B cell (primary cell): ENCODE measurements at regions not wholly inside any gene's neighbourhood (a gene's known extent, or its start where the extent isn't known, plus 50 kb on each side); places are given as distances from the start of the nearest gene placed in this dataset.

ENCODE experiments used
- ATAC-seq: fragments of 200-7000 bp; cut with Tn5 transposase; one replicate; pipeline ENCODE4 v1.10.0; 2021; ENCODE audit warnings: low read depth, mild to moderate bottlenecking, moderate number of reproducible peaks, moderate library complexity
- CTCF ChIA-PET: fragments of 350-600 bp; sonication (Branson Sonifier 250); formaldehyde crosslinking; loops from one replicate; lab custom pipeline; 2021; ENCODE audit warnings: antibody characterized with exemption, inconsistent platforms; lab: Charles Lee
- POLR2A ChIA-PET: fragments of 350-600 bp; sonication (Branson Sonifier 250); formaldehyde crosslinking; loops from one replicate; lab custom pipeline; 2021; ENCODE audit warnings: antibody characterized with exemption; lab: Charles Lee
- DNase-seq: peaks from one replicate; pipeline ENCODE4 v3.0.0; 2013
- H2AFZ ChIP-seq: 2 replicates; pipeline ENCODE4 v1.6.1; 2012; ENCODE audit warnings: mild to moderate bottlenecking, low read depth, low read length; ENCODE audit not compliant: insufficient read depth, poor library complexity, severe bottlenecking
- H3K27ac ChIP-seq, 2 donors: 1 replicate in 1 of 2; 2 replicates in 1 of 2; pipeline ENCODE4 v1.5.1; 2012 to 2013; ENCODE audit warnings: low read length in 2 of 2, mild to moderate bottlenecking in 2 of 2, moderate library complexity in 1 of 2
- H3K27me3 ChIP-seq, 4 experiments: fragments of 200-600 bp in 1 of 4; sonication (generic) in 1 of 4; replicated peaks in 1 of 4; 1 replicate in 2 of 4; 2 replicates in 2 of 4; pipeline versions ENCODE4 v1.6.1 to v1.7.0; 2013 to 2016; ENCODE audit warnings: low read length in 3 of 4, mild to moderate bottlenecking in 2 of 4, mixed read lengths in 1 of 4, moderate library complexity in 1 of 4; ENCODE audit not compliant: insufficient read depth in 4 of 4, control insufficient read depth in 3 of 4; ENCODE audit errors: control extremely low read depth in 1 of 4
- H3K36me3 ChIP-seq, 2 experiments: replicated peaks in 1 of 2; 1 replicate in 1 of 2; 2 replicates in 1 of 2; pipeline versions ENCODE4 v1.6.1 to v1.7.1; 2013; ENCODE audit warnings: low read length in 1 of 2; ENCODE audit not compliant: insufficient read depth in 2 of 2, control insufficient read depth in 1 of 2; ENCODE audit errors: control extremely low read depth in 1 of 2, extremely low read depth in 1 of 2
- H3K4me1 ChIP-seq, 2 donors: fragments of 200-600 bp in 1 of 2; sonication (generic) in 1 of 2; 1 replicate in 1 of 2; 2 replicates in 1 of 2; pipeline versions ENCODE4 v1.5.1 to v1.6.1; 2013 to 2017; ENCODE audit warnings: low read length in 2 of 2; ENCODE audit not compliant: control insufficient read depth in 2 of 2, insufficient read depth in 2 of 2
- H3K4me2 ChIP-seq: replicated peaks from 2 replicates; pipeline ENCODE3; 2012; ENCODE audit warnings: mild to moderate bottlenecking, low read depth, low read length; ENCODE audit not compliant: poor library complexity, severe bottlenecking
- H3K4me3 ChIP-seq, 5 experiments: fragments of 200-600 bp in 1 of 5; sonication (generic) in 1 of 5; 1 replicate in 3 of 5; 2 replicates in 2 of 5; pipeline versions ENCODE4 v1.5.1 to v1.7.0; 2011 to 2016; ENCODE audit warnings: low read length in 4 of 5, mild to moderate bottlenecking in 4 of 5, low read depth in 2 of 5, control low read depth in 1 of 5, moderate library complexity in 1 of 5; ENCODE audit not compliant: insufficient read depth in 1 of 5; ENCODE audit errors: control extremely low read depth in 1 of 5, extremely low read depth in 1 of 5
- H3K79me2 ChIP-seq: fragments of 200-600 bp; sonication (generic); one replicate; pipeline ENCODE4 v1.6.0; 2016; ENCODE audit warnings: low read length; ENCODE audit not compliant: control insufficient read depth, insufficient read depth
- H3K9ac ChIP-seq: fragments of 200-600 bp; sonication (generic); 2 replicates; pipeline ENCODE4 v1.6.1; 2017; ENCODE audit warnings: mild to moderate bottlenecking, low read length, moderate library complexity
- H3K9me3 ChIP-seq, 3 donors: one replicate each; pipeline versions ENCODE4 v1.6.1 to v1.7.1; 2013; ENCODE audit warnings: low read length in 2 of 3; ENCODE audit not compliant: control insufficient read depth in 2 of 3, insufficient read depth in 1 of 3; ENCODE audit errors: control extremely low read depth in 1 of 3
- H4K20me1 ChIP-seq: 2 replicates; pipeline ENCODE4 v1.6.0; 2012; ENCODE audit warnings: mild to moderate bottlenecking, low read length; ENCODE audit not compliant: insufficient read depth, control insufficient read depth, poor library complexity, severe bottlenecking
- H3K27ac Mint-ChIP-seq: one replicate; pipeline ENCODE4 v1.8.0; 2021; ENCODE audit warnings: mixed read lengths
- H3K27me3 Mint-ChIP-seq: one replicate; pipeline ENCODE4 v1.8.0; 2021; ENCODE audit warnings: mixed read lengths
- H3K4me1 Mint-ChIP-seq: one replicate; pipeline ENCODE4 v1.8.0; 2021; ENCODE audit warnings: mixed read lengths
- H3K4me3 Mint-ChIP-seq: one replicate; pipeline ENCODE4 v1.8.0; 2021; ENCODE audit warnings: mixed read lengths
- H3K9me3 Mint-ChIP-seq: one replicate; pipeline ENCODE4 v1.8.0; 2022; ENCODE audit warnings: mixed read lengths; ENCODE audit not compliant: insufficient read depth
- CTCF ChIP-seq: fragments of 200-600 bp; IDR thresholded peaks from one replicate; pipeline ENCODE4 v1.8.0; 2022; ENCODE audit warnings: antibody characterized with exemption, mild to moderate bottlenecking
- EZH2 ChIP-seq: IDR thresholded peaks from 2 replicates; pipeline ENCODE4 v1.6.1; 2012; ENCODE audit warnings: borderline replicate concordance, low read depth, mild to moderate bottlenecking, moderate library complexity, low read length; ENCODE audit not compliant: insufficient read depth, poor library complexity, severe bottlenecking
- WGBS: methylation state at CpG from one replicate; pipeline ENCODE4 v1.1.5; 2013; ENCODE audit warnings: missing lambda C conversion rate; ENCODE audit not compliant: insufficient coverage; 5-methylcytosine and 5-hydroxymethylcytosine counted together
- intact Hi-C: fragments of 100-400 bp; cut with micrococcal nuclease; formaldehyde crosslinking; loops from one replicate; pipeline ENCODE4 v1.10.0; 2022

- no peaks in the 10 kb centered on the region for H3K4me1 Mint-ChIP-seq
- no peaks in the 10 kb centered on the region for H3K27me3 Mint-ChIP-seq
- Histone ChIP-seq H3K9me3 (no peaks in the 10 kb centered on the region), H3K36me3 (no peaks in the 10 kb centered on the region), H2AFZ (no peak overlapping the region), H3K4me1 (no peaks in the 10 kb centered on the region), H3K4me3 (no peak overlapping the region), H3K9ac (no peak overlapping the region), H3K27ac (no peak overlapping the region), H3K27me3 (no peaks in the 10 kb centered on the region), H4K20me1 (no peaks in the 10 kb centered on the region), H3K4me2 (no peak overlapping the region), H3K79me2 (no peaks in the 10 kb centered on the region)
- intact Hi-C loops = no loop called here
- DNase-seq = no peak
- H3K27ac Mint-ChIP-seq = no peak overlapping the region
- ChIA-PET CTCF (no interaction called here), POLR2A (no interaction called here)
- no peak for TF ChIP-seq CTCF
- ATAC-seq = no peak
- H3K4me3 Mint-ChIP-seq = no peak overlapping the region
- H3K9me3 Mint-ChIP-seq = no peaks in the 10 kb centered on the region
- WGBS = no CpG with 5 or more reads among the region's 2 CpGs
Measured at GRCh38 chr16:59148769-59149155, 414.6 kb upstream of the GOT2 start.

GRCh38 chr16:59148056-59148768 lies 414.1 kb upstream of the GOT2 start:
- H3K36me3 ChIP-seq = no peaks in the 10 kb centered on the region
- CTCF ChIA-PET = no interaction called here
- H3K27ac Mint-ChIP-seq = no peak overlapping the region
- no peaks in the 10 kb centered on the region for H3K9me3 Mint-ChIP-seq
- no peak overlapping the region for H3K4me3 Mint-ChIP-seq
- H3K4me1 Mint-ChIP-seq = no peaks in the 10 kb centered on the region
- no peak overlapping the region for H3K9ac ChIP-seq
- WGBS = 79% methylated on average over 4 of the region's 8 CpGs
- H3K27me3 Mint-ChIP-seq = no peaks in the 10 kb centered on the region
- no peaks in the 10 kb centered on the region for H3K79me2 ChIP-seq
- DNase-seq (no peak), ATAC-seq (no peak)
- H3K4me2 ChIP-seq = no peak overlapping the region
- H3K9me3 ChIP-seq = no peaks in the 10 kb centered on the region
- H3K27me3 ChIP-seq = no peaks in the 10 kb centered on the region
- no peak overlapping the region for H3K4me3 ChIP-seq
- no peaks in the 10 kb centered on the region for H3K4me1 ChIP-seq
- intact Hi-C loops = no loop called here
- no peaks in the 10 kb centered on the region for H4K20me1 ChIP-seq
- H3K27ac ChIP-seq = no peak overlapping the region
- no peak for TF ChIP-seq EZH2
- TF ChIP-seq CTCF = no peak
- POLR2A ChIA-PET = no interaction called here
- H2AFZ ChIP-seq = no peak overlapping the region
